NCI-H226 (cell line): ENCODE measurements at regions not wholly inside any gene's neighbourhood (a gene's known extent, or its start where the extent isn't known, plus 50 kb on each side); places are given as distances from the start of the nearest gene placed in this dataset.

Experiments used
- DNase-seq: peaks from one replicate; pipeline ENCODE4 v3.0.0-alpha.2; 2015

DNA sequence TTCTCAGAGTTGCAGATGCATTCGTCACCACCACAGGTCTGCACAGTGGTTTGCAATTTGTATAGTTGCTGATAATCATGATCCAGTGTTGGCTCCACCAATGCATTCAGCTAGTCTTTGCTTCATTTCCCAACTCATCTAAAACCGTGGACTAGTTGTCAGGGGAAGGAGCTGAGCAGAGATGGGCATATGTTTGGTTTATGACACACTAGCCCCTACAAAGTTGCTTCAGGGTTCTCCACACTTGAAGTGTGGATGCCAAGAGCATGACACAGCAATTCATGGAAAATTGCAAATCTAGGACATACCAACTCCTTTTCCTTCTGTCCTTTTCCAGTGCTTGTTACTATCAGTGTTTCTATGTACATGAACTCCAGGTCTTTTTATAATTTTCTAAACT is 168.0 kb downstream of the TNFSF13B start:
- DNase-seq, result peak; percentile 59

GRCh38 chr13:108439556-108439955 is 170.0 kb downstream of the TNFSF13B start:
- no peak for DNase-seq

DNA sequence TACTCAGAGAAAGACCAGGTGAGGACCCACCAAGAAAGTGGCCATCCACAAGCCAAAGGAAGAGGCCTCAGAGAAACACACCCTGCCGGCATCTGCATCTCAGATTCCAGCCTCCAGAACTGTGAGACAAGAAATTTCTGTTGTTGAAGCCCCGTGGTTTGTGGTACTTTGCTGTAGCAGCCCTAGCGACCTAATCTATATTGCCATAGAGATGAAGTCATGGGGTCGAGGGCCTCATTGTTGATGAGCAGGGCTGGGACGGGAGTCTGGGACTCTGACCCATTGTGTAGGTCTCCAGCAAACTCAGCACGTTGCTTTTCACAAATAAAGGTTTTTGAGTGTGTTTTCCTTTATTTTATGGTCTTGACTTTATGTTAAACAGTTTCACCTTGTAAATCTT is 174.9 kb downstream of the TNFSF13B start:
- no peak for DNase-seq

DNA sequence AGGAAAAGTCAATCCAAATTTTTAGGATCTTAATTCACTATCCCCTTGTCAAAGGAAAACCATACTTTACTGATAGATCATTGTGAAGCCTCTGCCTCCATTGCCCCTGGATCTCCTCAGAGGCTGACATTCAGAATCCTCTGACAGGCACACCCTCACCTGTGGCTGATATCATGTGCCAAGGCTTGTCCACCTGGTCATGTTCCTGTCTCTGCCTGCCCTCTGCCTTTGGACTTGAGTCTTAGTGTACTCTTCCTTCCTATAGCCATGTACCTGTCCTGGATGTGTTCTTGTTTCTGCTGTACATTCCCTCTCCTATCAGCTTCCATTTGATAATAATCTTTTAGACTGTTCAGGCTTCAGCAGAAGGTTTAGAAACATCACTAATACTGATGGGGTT is 179.4 kb downstream of the TNFSF13B start:
- no peak for DNase-seq

GRCh38 chr13:108451121-108451520 is 178.3 kb upstream of the MYO16 start:
- DNase-seq, result no peak

DNA sequence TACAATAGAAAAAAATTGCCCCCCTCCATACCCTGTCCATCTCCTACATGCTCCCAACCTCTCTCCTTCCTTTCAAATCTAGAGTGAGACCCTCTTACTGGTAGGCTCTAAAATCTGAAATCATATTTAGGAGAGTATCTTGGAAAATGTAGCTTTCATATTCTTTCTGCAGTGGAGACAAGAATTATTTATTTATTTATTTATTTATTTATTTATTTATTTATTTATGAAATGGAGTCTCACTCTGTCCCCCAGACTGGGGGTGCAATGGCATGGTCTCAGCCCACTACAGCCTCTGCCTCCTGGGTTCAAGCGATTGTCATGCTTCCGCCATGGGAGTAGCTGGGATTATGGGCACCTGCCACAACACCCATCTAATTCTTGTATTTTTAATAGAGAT is 174.1 kb upstream of the MYO16 start:
- DNase-seq, result no peak

GRCh38 chr13:108460043-108460442 is 169.4 kb upstream of the MYO16 start:
- DNase-seq, result no peak

GRCh38 chr13:108460746-108461145 is 168.7 kb upstream of the MYO16 start:
- no peak for DNase-seq

GRCh38 chr13:108463340-108463739 is 166.1 kb upstream of the MYO16 start:
- peak; percentile 90 for DNase-seq

GRCh38 chr13:108470921-108471320 is 158.5 kb upstream of the MYO16 start:
- DNase-seq, result peak; percentile 20

DNA sequence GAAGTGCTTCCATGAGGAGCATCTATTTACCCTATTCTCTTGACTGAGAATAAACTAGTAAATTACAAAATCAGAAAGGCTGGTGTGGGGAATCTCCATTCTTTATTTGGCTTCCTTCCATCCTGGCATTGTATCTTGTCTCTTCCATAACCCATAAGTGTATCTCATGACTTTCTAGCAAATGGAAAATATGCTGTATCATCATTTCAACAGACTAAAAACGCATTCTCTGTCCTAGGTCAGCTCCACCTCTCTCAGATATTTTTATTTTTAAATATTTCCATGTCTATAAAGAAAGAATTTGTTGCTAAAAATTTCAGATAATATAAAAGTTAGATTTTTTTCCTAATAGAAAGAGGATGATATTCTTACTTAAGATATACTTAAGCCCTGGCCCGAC is 154.2 kb upstream of the MYO16 start:
- no peak for DNase-seq

DNA sequence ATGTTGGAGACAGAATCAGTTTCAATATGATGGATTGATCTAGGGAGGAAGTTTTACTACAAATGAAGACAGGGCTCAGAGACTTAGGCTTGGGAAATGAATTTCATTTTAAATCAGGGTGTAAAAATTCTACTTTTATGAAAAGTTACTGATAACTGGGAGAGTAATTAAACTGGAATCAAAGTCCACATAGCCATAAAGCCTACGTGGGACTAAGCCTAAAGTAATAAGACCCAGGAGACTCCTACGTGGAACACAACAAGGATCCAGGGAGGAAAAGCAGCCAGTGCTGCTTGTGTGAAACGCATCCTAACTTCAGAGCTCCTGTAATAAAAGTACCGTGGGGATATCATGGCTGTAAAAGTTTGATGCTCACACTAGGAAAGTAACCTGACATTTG is 152.0 kb upstream of the MYO16 start:
- DNase-seq, result no peak

DNA sequence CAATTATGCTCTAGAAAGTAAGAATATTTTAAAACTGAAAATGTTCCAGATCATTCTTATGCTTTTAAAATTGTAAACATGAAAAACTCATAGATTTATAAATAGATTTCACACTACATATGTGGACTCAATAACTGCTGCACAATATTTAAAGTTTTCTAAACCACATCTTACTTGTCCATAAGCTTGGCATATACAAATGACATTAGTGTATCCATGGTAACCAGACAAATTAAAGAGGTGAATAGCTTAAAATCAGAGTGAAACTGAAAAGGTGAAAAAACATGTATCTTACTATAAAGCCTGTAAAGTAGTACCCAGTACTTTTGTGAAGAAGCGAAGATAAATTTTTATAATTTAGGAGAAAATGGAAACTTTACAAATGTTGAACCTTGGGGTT is 151.2 kb upstream of the MYO16 start:
- DNase-seq, result no peak

- DNase-seq, result no peak
These were observed 145.4 kb upstream of the MYO16 start for GRCh38 chr13:108483981-108484380.

DNA sequence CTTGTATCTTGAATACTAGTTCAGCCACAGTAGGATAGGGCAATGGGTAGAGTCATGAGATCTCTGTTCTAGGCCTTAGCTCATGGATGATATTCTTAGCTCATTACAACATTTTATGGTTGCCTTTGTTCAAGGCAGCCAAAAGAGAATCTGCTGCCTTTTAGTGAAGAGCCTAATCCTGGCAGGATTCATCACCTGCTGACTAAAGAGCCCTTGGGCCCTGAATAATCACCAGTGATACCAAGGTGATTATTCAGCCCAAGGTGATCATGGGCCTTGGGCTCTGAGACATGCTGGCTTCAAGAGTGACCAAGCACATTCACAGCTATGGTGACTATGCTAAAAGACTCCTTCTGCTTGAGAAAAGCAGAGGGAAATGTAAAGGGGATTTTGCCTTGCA is 143.3 kb upstream of the MYO16 start:
- DNase-seq, result no peak

DNA sequence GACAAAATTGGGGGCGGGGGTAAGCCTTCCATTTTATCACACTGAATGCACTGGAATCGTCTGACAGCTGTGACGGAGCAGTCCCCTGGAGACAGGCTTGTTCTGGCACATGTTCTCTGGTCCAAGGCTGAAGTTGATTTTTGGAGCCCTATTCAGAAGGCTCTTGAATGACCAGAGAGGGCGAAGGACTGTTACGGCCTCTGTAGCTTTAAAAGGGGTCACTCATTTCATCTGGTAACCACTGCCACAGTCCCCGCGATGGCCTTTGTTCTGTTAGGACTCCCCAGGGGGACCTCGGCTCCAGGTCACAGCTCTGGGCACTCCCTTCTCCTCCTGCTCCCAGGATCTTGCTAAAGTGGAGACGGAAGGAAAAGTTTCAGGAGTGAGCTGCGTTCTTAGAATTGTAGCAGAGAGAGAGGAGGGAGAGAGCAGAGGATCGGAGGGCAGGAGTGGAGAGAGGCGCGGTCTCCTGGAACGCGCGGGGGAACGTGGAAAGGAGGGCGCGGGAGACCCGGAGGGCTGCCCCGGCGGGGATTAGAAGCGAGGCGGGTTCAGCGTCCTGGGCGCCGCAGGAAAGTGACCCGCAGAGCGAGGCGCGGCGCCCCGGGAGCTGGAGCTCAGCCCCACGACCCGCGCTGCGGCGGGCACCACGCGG is 134.3 kb upstream of the MYO16 start:
- no peak for DNase-seq

DNA sequence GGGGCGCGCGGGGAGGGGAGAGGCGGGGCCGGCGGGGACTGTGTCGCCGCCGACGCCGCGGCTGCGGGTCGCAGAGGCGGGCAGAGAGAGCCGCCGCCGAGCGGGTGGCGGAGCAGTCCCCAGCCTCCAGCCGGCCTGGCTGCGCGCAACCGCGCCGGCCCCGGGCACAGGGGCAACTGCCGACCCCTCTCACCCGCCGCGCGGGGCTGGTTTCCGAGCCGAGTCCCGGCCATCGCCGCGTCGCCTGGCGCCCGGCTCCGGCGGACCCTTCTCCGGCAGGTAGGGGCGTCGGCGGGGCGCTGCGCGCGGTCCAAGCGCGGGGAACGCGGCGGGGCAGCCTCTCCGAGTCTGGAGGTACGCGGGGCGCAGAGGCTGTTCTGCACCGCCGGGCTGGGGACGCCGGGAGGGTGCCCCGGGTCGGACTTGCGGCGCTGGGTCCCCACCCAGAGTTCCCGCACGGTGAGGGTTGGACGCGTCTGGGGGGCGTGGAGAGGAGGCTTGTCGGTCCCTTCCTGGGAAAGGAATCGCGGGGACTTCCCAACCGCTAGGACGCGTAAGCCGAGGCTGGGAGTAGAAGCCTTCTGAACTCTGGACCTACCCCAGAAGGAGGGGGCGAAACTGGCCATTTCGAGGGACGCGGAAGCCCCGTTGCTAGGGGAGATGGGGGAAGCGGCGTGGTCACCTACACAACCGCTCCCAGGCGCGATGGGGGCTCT is 133.6 kb upstream of the MYO16 start:
- DNase-seq, result no peak

DNA sequence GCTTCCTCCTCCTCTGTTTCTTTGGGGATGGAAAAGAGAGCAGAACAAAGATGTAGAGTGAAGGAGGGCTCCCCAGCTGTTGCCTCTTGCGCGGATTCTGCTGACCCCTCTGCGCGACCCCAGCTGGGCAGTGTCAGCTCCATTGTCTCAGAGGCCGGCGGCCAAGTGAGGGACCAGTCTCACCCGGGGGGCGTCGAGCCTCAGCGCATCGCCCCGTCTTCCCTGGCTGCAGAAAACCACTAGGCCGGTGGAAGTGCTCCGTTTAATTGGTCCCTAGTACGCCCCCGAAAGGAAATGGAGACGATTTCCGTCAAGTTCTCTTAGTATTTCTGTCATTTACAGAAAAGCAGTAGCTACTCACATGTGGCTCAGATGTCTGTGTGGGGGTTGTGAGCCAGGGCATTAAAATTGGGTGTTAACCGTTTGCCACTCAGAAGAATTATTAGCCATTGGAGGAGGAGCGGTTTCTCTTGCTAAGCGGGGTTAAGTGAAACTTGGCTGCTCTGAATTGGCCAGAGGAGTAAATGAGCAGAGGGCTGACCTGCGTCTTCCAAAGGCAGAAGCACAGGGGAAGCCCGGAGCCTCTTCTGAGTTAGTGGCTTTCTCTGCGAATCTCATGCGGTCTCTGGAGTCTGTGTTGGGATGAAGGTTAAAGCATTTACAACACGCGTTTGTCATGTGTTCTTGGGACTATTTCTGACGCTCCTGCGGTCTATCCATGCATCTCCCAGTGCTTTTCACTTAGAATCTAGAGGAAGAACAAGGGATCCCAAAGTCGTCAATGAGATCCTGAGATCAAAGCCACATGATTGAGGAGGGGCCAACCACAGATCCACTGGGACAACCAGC is 132.8 kb upstream of the MYO16 start:
- no peak for DNase-seq

- no peak for DNase-seq
These were observed 128.7 kb upstream of the MYO16 start for GRCh38 chr13:108500711-108501110.

- DNase-seq, result no peak
These were observed 121.1 kb upstream of the MYO16 start for GRCh38 chr13:108508263-108508662.

DNA sequence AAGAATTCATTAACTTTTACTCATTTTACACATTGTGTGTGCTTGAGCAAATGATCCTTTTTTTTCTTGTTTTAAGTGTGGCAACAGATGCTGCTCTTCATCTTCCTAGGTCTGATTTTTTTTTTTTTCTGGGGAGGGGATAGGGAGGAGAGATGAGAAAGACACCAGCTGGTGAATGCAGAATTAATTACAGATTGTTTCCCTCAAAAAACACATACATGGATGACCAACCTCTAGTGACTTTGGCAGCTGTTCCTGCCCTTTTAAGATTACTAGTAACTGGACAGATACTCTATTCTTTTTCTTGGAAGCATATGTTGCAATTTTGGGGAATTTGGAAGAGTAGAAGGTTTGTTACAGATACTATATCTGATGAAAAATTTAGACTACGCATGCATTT is 103.6 kb upstream of the MYO16 start:
- DNase-seq, result no peak

GRCh38 chr13:108526286-108526685 is 103.1 kb upstream of the MYO16 start:
- DNase-seq, result no peak

DNA sequence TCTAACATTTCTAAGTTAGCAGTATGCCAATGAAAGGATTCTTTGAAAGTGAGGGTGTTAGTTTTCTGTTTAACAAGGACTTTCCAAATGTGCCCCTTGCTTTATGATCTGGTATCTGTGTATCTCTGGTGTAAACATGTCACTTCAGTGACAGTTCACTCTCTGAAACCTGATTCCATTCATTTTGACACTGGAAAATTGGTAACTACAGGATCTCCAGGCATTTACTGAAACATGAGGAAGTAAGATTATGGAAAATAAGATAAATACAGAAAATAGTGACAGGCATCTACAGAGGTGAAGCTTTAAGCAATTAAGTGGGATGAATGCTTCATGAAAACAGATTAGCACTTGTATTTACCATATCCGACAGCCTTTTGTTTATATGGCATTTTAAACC is 101.6 kb upstream of the MYO16 start:
- DNase-seq, result no peak

- DNase-seq, result no peak
These were observed 101.1 kb upstream of the MYO16 start for GRCh38 chr13:108528303-108528702.
